ENCODE measurements at regions not wholly inside any gene's neighbourhood (a gene's known extent, or its start where the extent isn't known, plus 50 kb on each side); places are given as distances from the start of the nearest gene placed in this dataset.

DNA sequence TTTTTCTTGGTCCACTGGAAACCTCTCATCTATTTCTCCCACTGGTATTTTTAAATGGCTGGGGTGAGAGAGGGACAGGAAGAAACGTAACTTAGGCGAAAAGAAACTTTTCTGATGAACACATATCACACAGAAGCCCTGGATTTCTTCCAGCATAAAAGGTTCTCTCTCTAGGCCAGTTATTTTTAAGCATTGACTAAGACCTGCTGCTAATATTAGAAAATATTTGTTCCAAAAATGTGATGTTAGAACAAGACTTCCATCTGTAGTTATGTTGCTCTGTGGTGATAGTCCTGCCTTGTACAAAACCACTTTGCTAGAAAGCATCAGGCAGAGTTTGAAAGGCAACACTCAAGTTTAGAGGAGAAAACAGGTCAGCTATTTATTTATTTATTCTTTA, 537.7 kb downstream of the MCTP2 start:
- DNase-seq = no peak

DNA sequence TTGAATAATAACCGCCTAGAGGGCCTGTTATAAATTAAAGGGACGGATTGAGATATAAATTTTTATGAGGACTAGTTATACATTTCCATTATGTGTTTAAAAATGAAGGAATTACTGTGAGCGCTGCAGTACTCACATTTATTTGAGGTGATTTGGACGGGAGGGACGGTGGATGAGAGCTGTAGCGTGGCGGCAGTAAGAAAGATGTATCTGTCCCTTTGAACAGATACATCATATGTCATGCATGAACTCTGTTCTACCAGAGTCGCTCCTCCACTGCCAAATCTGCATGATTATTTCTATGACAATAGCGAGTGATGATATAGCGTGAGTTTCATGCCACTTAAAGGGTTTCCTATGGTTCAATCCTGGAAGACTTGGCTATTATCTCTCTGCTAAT, 538.8 kb downstream of the MCTP2 start:
- no peak for DNase-seq

DNA sequence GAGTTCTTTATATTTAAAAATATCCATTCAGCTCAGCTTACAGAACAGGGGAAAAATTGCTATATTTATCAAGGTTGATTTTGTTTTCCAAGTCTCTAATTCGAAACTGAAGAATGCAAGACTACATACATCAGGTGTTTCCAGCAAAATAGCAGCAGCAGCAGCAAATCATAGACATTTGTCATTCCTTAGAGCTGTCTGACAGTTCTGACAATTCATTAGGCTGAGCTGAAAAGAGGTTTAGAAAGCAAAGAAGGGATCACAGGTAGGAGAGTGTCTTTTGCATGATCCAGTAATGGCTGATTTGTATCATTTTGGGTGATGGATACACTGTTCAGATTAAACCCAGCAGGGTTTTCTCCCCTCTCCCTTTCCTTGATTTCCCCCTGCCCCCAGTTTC, 545.7 kb downstream of the MCTP2 start:
- DNase-seq = no peak

DNA sequence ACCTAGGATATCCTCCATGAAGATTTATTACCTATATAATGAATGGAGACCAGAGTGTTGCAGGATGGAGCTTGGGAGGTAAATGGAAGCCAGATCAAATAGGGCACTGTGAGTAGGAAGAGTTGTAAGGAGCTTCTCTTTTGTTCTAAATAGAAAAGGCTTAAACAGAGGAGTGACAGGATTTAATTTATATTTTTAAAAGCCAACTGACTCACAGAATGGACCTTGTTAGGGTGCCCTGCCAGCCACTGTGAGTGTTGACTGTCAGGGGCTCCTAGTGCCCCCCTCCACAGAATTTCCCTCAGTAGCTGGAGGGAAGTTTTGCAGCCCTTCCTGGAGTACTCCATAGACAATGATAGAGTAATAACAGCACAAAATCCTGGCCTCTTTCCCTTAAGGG, 547.5 kb downstream of the MCTP2 start:
- no peak for DNase-seq

DNA sequence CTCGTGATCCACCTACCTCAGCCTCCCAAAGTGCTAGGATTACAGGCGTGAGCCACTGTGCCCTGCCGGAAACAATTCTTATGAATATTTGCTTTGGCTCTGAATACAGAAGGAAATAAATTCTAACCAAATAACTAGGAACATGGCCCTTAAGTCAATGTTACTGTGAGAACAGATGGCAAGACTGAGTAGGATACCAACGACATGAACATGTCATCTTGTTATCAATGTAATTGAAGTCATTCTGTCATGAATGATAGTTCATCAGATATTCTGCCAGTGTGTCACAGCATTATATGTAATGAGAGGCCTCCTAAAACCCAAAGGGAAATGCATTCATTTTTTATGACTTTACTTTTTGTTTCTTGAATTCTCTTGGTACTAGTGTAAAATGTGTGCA, 548.8 kb downstream of the MCTP2 start:
- DNase-seq = no peak

DNA sequence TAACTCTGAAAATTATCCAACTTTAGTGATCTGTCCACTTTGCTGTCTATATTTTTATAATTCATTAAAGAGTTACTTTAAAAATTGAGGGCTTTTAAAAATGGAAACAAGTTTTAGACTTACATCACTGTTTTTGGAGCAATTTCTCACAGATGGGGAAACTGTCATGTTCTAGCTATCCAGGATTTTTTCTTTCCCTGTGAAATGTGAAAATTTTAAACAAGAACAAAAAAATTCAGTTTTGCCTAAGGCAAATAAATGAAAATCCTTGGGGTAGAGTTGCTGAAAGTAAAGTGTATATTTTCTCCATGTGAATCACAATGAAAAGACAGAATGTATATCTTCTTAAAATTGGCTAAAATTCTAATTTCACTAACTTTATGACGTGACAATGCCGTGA, 553.7 kb downstream of the MCTP2 start:
- DNase-seq = no peak

DNA sequence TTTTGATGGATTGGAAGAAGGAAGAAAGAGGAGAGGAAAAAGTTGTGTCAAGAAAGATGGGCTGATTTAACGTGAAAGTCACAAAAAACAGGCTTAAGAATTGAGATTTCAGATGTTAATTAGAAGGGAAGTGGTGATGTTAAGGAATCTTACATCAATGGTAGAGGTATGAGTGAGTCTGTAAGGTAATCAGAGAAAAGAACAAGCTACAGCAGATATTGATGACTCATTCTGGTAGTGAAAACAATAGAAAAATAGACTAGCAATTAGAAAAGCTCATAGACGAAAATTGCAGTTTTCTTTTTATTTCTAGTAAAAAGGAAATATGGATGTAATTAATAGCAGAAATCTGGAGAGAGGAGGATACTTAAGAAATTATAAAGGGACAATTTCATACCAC, 559.6 kb downstream of the MCTP2 start:
- DNase-seq = no peak

DNA sequence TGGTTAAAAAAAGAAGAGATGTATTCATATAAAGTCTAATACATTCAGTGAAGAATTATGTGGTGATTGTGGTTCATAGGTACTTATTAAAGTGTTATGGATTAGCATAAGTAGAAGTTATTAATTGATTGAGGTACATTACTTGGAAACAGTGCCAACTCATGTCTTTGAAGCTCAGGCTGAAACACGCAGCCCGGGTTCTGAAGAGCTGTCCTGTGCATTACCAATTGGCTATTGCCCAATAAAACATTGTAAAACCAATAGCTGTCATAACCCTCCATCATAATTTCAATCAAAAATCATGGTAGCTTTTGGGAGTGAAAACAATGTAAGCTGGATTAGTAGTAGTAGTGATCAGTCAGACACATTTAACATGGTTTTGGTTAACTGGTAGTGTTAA, 560.1 kb downstream of the MCTP2 start:
- DNase-seq = no peak

DNA sequence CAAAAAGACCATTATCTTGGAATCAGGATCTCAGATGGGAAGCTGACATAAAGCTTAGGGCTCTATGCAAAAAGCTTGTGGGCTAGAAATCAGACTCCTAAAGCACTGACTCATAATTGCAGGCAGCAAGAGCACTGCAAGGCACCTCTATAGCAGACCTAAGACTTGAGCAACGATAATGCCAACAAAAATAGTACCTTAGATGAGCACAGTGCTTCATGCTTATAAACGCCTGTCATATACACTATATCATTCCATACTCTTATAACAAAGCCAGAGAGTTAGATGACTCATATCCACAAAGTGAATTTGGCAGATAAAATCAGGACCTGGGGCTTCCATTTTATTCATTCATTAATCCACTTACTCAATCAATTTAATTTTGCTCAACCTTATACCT, 560.8 kb downstream of the MCTP2 start:
- no peak for DNase-seq

DNA sequence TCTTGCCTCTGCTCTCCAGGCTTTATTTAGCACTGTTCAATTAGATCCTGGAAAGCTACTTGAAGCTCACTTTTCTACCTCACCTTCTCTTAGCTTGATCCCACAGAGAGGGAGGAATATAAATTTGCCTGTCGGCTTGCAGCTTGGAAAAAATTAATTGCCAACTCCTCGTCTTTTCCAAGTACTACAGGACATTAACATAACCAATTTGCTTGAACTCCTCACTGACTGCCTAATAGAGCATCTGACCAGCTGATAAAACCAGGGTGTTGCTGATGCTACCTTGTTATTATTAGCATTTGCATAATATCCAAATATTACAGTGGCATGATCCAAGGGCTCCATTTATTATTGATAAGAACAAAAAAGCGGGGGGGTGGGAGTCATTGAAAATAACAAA, 561.8 kb downstream of the MCTP2 start:
- DNase-seq = no peak

DNA sequence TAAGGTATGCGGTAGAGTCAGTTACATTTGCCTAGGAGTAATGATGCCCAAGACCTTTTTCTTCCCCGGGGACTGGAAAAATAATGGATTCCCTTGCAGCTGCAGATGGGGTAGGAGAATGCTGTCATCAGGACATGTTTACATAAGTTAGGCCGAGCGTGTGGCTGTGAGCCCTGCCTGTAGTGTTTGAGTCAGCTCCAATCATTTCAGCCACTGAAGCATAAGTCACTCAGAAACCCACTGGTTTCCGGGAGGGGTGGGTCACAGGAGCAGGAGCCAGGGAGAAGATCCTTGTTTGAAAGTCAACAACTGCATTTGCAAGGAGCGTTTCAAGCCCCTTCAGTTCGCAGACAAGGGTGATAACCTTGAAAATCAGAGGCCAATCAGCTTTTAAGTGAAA, 562.3 kb downstream of the MCTP2 start:
- no peak for DNase-seq

DNA sequence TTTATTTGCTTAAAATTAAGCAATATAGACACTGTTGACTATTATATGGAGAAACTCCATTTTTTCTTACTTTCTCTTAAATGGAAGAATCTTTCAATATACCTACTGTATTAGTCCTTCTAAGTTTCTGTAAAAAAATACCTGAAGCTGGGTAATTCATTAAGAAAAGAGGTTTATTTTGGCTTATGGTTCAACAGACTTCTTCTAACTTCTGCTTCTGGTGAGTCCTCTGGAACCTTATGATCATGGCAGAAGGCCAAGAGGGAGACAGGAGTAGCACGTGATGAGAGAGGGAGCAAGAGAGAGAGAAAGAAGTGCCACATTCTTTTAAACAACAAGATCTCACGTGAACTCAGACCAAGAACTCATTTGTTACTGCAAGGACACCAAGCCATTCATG, 573.3 kb downstream of the MCTP2 start:
- DNase-seq = no peak

DNA sequence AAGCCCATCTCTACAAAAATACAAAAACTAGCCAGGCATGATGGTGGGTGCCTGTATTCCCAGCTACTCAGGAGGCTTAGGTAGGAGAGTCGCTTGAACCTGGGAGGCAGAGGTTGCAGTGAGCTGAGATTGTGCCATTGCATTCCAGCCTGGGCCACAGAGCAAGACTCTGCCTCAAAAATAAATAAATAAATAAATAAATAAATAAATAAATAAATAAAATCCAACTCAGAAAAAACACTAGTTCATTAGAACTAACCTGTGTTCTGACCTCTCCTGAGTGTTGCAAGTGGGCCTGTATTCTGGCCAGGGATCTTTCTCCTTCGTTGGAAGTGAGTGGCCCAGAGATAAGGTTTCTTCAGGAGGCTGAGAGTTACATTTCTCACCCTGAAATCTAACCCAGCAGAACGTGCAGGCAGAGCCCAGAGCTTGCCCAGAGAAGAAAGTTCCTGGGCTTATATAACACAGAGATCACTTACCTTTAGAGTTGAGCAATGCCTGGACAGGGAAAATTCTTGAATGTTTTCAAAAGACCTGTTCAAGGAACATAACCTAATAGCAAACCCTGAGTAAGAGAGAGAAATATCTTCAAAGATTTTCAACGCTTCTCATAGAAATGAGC, 583.9 kb downstream of the MCTP2 start:
- no peak for DNase-seq

DNA sequence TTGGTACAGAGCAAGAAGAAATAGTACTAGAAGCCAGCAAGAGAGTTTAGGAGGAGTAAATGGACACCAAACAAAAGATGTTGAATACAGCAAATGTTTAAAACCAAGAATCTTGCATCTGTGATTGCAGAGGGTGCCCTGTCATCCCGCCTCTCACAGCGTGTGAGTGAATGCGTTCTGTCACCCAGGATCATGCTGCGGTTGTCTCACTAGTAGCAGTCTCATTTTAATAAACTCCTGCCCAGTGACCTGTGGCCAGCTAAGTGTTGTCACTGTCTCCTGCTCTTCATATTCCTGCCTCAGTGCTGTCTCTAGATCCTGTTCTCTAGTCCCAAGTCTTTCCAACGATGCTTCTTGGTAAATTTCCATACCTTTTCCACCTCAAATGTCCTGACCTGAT, 584.6 kb downstream of the MCTP2 start:
- no peak for DNase-seq

DNA sequence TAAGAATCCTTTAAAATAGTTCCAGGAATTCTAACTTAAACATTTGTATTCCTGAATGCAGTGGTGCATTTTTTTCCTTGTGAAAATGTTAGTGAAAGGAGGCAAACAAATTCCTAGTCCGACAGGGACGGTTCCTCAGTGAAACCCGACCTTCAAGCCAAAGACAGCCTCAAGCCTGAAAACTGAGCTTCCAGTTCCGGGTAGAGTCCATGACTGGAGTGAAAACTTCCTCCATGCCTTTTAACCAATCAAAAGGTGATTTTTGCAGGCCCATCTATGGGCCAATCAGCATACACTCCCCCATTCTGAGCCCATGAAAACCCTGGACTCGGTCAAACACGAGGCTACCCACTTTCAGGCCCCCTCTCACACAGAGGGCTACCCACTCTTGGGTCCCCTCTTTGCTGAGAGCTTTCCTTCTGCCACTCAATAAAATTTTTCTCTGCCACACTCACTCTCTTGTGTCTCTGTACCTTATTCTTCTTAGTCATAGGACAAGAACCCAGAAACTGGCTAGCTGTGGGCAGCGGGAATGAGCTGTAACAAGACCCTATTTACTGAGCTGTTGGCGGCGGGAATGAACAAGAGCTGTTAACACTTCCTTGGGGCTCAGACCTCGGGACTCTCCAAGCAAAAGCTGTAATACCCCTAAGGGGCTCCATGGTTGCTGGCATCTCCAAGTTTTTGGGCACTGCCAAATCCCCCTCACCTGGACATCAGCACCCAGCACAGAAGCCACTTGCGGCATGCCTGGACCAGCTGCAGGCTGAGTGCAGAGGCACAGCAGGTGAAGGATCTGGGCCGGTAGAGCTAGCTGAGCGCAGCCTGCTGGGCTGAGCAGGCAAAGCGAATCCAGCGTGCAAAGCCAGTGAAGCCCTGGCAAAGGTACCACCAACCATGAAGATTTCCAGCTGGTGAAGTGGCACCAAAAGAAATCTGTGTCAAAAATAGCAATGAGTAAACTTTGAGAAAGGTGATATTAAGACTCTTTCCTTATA, 598.8 kb downstream of the MCTP2 start:
- no peak for DNase-seq

DNA sequence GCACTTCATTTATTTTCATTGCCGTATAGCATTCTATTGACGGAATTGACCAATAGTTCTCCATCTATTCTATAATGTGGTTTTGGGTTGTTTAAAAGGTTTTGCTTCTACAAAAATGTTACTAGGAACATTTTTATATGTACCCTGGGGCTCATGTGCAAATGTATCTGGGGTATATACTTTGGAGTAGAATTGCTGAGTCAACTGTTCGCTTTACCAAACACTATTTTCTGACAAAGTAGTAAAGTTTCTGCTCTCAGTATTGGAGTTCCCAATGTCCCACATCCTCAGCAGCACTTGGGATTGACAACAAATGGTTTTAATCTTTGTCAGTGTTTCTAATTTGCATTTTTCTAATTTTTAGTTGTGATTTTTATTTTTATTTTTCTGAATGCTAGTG, 602.6 kb downstream of the MCTP2 start:
- no peak for DNase-seq

DNA sequence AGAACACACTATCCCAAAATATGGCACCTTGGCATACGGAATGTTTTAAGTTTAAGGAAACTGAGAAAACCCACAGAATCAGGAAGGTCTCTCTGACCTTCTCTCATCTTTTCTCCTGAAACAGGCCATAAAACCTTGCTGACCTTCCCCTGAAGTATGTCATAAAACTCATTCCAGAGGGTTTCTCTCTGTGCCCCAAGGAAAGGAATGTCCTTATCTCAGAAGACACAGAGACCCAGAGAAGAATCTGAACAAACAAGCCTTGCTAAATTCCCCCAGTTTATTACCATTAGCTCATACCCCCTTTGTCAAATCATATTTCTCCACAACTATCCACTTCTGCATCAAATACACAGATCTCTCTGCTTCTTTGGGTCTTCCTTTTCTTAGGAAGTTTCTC, 603.1 kb downstream of the MCTP2 start:
- DNase-seq = no peak

DNA sequence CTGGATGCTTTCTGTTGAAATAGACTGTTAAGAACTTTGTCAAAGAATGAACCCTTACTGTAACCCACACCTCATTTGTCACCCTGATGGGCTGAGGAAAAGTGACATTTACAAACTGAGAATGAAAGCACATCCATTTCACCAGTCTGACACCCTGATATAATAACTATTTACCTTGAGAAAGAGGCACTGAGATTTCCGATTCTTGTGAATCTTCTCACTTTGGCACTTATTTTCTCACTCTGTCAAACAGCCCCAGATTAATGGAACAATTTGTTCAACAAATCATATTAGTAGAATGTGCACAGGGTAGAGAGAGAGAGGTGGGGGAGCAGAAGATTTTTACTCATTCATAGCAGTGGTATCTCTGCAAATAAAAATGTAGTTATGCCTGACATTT, 606.9 kb downstream of the MCTP2 start:
- DNase-seq = no peak

DNA sequence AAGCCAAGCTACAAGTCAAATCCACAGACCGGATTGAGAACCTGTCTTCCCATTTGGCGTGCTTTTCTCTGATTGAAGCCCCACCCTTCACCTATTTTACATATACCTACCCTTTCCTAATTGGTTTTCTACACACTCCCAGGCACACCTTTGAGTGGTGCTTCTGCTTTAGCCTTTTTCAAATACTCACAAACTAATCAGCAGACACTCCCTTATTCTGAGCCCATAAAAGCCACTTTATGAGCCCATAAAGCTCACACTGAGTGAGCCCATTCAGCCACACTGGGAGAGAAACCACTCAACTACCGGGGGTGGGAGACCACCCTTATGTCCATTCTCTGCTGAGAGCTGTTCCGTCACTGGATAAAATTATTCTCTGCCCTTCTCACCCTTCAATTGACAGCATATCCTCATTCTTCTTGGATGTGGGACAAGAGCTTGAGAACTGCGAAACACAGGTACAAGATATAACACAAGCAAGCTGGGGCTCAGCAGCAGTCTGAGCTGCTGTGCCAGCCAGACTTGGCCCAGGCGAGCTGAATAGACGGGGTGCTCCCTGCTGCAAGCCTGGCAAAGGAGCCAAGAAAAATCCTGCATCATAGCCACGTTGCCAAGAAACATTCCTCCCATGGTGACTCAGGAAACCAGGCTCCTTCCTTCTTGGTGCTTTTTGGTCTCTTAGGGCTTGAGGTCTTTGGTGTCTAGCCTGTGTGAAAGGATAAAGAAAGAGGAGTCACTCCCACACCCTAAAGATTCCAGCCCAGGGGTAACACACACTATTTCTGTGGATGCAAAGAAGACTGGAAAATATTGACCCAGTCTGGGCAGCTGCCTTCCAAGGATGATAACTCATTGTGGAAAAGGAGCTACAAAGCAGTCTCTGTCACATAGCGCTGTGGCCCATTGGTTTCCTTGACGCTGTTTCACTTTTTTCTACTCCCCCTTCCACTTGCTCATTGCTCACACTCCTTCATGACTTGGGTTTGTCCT, 609.7 kb downstream of the MCTP2 start:
- no peak for DNase-seq

DNA sequence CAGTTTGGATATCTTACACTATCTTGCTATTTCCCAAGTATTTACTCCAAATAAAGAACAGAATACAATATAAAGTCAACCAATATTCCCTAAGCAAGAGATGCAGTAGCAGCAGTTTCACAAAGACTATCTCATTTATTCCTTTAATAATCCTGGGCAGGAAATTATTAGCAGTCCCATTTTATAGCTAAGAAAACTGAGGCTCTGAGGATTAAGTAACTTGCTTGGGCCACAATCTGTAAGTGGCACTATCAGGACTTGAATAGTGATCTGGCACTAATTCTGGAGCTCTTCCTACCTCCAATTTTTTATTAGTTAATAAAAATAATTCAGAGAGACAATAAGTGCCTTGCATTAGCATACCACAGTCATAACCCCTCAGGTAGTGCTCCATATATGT, 611.7 kb downstream of the MCTP2 start:
- no peak for DNase-seq

DNA sequence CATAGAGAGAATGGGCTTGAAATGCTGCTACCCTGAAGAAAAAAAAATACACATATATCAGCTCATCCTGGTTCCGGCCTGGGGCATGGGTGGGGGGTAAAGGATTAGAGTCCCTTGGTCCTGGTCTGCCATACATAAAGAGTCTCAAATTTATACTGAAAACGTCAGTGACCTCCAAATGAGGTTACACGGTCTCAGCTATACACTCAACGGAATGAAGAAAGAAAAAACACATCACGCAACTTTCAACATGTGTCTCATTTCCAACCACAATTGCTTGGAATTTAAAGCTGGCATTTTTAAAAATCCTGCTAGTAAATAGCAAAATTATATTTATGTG, 612.8 kb downstream of the MCTP2 start:
- DNase-seq = no peak

DNA sequence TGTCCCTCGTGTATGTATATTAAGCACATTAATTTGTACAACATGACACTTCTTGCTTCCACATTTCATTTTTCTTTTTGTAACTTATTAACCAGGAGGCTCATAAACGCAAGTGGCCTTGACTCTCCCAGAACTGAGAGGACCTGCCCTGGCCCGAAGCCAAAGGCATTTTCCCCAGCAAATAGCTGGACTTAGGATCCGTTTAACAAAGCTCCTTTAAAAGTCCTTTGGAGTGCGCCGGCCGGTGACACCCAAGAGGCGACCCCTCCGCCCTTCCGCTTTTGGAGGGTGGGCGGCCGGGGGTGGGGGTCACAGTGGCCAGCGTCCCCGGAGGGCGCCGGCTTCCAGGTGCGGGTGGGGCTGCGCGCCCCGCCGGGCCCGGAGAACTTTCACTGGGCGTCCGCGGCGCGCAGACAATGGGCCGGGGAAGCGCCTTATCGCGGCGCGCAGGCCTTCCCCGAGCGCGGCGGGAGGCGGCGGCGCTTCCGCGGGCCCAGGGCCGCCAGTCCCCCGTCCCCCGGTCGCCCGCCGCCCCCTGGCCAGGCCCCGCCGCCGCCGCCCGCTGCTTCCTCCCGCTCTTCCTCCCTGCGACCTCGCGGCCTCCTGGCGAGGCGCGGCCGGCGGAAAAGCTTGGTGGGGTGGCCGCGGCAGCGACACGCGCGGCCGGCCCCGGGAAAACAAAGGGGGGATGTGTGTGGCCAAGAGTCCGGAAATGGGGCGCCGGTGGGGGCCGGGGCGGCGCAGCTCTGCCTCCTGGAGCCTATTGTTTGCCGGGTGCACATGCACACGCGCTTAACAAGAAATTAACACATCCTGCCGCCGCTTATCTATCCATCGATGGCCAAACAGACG, 613.4 kb downstream of the MCTP2 start:
- no peak for DNase-seq

DNA sequence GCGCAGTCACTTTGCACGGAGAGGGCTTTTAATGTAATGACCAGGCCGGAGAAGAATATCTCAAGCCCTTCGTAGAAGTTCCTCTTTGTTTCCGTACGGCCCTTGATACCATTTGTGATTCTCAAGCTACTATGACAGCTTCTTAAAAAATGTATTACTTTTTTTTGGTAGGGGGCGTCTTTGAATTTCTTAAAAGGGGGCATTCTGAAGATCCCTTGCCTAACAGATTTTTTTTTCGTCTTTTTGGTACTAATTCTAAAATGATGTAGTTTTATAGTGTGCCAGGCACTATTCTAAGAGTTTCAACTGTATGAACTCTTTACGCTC, 614.0 kb downstream of the MCTP2 start:
- DNase-seq = no peak

All from stimulated activated naive CD4-positive, alpha-beta T cell treated with Interleukin-2 at 50 U/mL for 16 hours (primary cell).